HG03135 (cell line): ENCODE measurements at regions not wholly inside any gene's neighbourhood (a gene's known extent, or its start where the extent isn't known, plus 50 kb on each side); places are given as distances from the start of the nearest gene placed in this dataset.
"Not testable (repeated sequence)": the region's sequence is repeated elsewhere in the genome, so short reads cannot be mapped to it uniquely, and the experiment has no call there.

Source experiments
- ATAC-seq: cut with Tn5 transposase; IDR thresholded peaks from one replicate; pipeline ENCODE4 v1.9.1; 2021; ENCODE audit warnings: mild to moderate bottlenecking, moderate library complexity; ENCODE audit not compliant: unreplicated experiment

DNA sequence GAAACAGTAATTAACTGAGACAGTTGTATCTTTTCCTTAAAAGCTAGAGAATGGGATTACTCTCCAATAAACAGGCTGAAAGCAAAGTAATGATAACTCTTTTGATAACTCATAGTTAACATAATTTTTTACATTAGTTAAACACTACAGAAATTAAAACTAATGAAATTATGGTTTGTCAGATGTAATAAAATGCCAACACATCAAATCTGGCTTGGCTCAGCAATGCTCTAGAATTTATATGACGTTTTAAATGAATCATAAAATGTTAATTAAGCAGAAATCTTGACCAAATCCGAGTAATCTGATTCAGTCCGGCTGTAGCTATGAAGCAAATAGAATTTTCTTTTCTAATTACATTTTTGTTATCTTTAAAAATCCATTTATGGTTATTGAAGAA is 244.2 kb upstream of the NR3C2 start:
- ATAC-seq = no peak

DNA sequence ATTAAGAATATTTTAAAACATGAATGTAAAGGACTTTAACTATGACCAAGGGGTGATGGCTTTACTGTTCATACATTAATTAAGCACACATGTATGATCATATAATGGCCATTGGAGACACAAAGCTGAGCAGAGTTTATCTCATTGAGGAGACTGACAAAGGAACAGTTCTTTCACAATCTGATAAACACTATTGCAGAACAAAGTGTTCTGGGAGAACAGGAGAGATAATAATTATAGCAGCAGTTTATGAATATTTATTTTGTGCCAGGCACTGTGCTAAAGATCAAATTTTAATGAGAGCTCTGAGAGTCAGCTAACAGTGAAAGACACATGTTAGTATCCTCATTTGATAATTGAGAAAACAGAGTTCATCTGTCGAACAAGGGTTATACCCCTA is 242.4 kb upstream of the NR3C2 start:
- no peak for ATAC-seq

DNA sequence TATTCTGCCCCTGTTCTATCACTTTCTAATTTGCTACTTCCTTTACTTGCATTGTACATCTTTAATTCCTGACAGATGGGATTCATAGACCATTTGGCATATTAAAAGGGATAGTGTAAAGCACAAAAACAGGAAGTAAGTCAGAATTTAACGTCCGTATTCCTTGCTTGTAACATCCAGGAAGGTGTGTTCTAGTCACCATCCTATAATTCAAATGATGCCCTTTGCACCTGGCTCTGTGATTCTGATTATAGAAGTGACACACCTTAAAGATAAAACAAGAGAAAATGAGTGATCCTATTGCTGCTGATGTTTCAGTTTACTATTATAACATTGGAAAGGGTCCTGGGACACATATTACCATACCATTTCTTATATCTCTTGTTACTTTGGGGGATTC is 238.7 kb upstream of the NR3C2 start:
- ATAC-seq = no peak

DNA sequence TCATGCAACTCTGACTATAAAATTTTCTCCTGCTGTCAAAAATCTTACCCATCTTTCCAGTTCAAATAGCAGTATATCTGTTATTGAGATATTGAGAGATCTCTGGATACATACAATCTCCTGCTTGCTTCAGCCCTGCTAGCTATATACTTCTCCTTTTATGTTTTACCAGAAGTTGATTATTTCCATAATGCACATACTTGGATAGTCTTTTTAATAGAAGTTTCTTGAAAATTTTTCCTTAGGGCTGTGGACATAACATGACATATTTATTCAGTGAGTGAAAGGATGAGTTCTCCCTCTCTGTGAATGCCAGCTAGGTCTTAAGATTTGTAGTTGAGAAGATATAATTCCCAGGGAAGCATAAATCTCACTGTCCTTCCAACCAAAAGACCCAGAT is 234.1 kb upstream of the NR3C2 start:
- no peak for ATAC-seq

DNA sequence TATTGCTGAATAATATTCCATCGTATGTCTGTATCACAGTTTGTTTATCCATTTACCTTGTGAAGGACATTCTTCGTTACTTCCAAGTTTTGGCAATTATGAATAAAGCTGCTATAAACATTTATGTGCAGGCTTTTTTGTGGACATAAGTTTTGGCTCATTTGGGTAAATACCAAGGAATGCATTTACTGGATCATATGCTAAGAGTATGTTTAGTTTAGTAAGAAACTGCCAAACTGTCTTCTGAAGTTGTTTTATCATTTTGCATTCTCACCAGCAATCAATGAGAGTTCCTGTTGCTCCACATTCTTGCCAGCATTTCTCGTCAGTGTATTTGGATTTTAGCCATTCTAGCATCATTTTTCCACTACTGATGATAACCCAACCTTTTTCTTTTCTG is 232.7 kb upstream of the NR3C2 start:
- ATAC-seq = no peak

DNA sequence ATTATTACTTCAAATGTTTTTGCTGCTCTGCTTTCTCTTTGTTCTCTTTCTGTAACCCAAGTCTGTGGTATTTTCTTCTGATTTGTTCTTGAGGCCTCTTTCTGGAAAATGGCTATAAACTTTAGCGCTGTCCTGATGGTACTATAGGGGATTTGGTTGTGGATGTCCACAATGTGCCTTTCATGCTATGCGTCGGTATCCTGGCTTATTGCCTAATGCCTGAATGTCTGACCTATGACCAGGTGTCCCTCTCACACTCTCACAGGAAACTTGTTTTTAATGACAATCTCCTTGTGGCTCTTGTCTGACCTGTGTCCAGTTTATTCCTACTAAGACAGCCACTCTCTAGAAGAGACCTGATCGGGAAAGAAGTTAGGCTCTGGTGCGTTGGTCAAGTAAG is 222.4 kb upstream of the NR3C2 start:
- ATAC-seq = no peak

DNA sequence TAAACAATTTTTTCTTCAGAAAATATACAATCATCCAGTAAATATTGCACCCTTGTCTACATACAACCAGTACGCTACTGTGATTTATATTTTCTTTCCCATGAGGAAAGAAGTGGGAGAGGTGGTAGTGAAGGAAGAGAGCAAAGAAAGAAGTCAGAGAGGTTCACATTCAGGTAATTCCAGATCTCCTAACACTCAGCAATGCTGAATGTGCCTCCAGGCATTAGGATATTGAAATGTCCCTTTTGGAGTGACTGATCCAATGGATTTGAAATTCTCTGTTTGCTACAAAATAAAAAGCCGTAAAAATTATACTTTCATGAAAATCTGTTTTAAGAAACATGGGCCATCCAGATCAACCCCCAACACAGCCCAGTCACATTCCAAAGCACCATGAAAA is 211.9 kb upstream of the NR3C2 start:
- no peak for ATAC-seq

DNA sequence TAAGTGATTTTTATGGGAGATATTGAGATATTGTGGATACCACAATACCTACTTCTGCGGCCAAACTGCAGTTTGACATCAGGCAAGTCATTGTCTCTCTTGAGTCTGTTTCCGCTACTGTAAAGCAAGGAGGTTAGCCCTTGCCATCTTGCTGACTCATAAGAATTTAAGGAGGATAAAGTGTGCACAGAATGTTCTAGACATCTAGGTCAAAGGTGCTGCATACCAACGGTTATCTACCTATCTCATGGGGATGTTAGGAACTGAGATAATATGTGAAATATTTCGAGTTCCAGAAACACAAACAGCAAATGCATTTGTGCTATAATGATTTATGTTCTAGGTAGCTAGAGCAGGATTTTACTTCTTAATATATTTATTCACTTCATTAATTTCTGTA is 211.5 kb upstream of the NR3C2 start:
- ATAC-seq = no peak

DNA sequence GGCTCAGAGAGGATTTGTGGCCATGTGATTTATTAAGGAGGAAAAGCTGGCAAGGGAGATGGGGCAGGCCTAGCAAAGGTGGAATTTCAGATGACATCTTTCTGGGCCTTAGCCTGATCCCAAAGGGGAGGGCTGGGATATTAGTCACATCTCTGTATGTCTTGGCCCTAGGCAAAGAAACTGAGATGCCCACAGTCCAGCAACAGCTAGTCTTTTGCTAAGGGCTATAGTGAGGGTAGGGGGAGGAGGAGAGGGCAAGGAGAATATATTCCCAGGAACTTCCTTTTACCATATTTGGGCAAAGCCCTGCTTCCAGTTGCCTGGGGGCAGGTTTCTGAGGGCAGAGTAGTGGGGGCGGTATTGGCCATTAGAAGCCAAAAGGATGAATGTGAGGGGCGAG is 209.8 kb upstream of the NR3C2 start:
- ATAC-seq = no peak

DNA sequence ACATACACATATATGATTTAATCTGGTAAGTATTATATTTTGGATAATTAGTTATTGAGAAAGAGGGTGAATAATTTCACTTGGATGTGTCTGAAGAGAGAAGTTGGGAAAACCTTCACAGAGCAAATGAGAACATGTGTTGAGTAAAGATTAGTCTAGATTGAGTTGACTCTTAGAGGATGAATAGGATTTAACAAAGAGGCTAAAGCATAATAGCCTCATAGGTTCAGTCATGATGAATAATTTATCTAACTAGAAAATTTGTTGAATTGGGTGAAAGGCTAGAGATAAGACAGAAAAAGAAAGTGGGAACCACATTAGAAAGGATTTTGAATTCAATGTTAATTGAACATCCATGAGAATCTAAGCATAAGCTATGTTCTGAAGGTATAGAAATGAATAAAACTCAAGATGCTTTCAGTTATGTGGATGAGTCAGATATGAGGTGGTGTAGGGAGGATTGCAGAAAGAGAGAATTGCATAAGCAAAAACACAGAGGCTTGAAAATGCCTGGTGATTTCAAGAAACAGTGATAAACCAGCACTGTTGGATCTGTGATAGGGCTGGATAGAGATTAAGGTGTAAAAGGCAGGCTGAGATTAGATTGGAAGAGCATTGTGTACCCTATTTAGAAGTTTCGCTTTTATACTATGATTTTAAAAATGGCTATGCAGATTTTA is 207.6 kb upstream of the NR3C2 start:
- ATAC-seq = no peak

DNA sequence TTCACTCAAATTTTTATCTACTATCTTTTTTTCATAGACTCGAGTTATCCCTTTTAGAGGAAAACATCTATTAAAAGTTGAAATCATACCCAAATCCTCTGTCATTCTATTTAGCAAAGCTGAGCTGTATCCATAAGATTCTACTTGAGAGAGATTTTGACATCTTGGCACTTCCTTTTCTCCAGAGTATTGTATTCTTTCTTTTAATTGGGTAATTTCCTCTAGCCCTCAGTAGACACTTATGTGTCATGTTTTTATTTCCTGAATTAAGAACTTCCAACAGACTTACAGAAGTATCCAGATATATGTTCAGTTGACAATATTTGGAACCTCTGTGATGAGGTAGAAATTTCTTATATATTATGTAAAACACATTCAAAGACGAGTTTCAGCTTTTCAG is 201.6 kb upstream of the NR3C2 start:
- ATAC-seq = no peak

DNA sequence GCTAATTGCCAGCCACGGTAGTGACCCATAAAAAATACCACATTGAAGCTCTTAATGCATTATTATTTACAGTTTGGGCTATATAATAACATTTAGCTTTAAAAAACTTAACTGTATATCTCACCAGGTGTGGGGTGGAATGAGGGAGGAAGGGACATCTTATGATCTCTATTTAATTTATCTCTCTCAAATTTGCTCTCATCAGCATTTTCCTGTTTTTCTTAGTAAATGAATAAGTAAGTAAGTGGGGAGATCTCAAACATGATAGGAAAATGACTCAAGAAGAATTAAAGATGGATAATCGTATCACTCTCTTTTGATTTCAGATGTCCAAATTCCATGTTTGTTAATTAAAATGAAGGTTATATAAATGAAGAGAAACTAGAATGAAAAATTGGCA is 200.7 kb upstream of the NR3C2 start:
- ATAC-seq = no peak

DNA sequence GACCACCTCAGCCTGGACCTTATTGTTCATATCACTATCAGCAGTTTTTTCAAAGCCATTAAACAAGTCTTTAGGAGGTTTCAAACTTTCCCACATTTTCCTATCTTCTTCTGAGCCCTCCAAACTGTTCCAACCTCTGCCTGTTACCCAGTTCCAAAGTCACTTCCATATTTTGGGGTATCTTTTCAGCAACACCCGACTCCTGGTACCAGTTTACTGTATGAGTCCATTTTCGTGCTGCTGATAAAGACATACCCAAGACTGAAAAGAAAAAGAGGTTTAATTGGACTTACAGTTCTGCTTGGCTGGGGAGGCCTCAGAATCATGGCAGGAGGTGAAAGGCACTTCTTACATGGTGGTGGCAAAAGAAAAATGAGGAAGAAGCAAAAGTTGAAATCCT is 195.9 kb upstream of the NR3C2 start:
- ATAC-seq = not testable (repeated sequence)

DNA sequence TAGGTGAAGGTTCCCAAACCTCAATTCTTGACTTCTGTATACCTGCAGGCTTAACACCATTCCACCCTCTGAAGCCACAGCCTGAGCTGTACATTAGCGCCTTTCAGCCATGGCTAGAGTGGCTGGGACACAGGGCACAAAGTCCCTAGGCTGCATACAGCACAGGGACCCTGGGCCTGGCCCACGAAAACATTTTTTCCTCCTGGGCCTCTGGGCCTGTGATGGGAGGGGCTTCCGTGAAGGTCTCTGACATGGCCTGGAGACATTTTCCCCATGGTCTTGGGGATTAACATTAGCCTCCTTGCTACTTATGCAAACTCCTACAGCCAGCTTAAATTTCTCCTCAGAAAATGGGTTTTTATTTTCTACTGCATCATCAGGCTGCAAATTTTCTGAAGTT is 195.2 kb upstream of the NR3C2 start:
- ATAC-seq = not testable (repeated sequence)

DNA sequence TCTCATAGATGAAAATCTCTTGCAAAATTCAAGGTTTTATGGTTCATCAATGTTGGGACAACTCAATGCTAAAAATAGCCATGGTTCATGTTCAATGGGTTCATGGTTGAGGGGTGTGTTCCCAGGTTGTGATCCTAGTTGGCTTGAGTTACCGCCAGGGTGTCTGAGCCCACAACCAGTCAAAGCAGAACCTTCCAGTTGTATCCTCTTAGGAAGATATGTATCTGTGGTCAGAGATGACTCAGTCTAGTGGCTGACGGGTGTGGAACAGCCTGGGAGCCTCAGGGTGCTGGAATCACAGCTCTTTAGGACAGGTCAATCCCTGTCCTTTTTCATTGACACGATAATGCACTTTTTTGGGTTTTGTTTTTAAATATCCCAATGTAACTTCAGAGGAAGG is 192.3 kb upstream of the NR3C2 start:
- no peak for ATAC-seq

DNA sequence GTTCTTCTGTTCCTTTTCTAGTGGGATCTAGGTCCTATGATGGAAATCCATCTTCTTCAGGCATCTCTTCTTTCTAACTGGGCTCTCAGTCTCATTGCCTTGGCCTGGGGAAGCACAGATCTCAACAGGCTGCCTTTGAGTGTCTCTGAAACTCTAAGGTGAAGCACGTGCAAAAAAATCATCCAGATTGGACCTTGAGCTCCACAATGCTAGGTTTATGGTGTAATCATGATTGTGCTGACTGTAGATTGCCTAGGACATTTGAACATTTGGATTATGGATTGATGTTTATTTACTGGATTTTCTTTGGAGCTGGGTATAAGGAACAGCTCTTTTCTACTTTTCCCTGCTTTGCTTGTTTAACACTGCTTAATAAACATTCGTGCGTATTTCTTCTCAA is 191.5 kb upstream of the NR3C2 start:
- ATAC-seq = no peak

DNA sequence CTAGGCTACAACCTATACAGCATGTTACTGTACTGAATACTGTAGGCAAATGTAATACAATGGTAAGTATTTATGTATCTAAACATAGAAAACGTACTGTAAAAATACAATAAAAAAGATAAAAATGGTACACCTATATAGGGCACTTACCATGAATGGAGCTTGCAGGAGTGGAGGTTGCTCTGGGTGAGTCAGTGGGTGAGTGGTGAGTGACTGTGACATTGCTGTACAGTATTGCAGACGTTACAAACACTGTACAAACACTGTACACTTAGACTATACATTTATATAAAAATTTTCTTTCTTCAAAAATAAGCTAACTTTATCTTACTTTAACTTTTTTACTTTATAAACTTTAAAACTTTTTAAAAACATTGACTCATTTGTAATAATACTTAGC is 190.3 kb upstream of the NR3C2 start:
- no peak for ATAC-seq

DNA sequence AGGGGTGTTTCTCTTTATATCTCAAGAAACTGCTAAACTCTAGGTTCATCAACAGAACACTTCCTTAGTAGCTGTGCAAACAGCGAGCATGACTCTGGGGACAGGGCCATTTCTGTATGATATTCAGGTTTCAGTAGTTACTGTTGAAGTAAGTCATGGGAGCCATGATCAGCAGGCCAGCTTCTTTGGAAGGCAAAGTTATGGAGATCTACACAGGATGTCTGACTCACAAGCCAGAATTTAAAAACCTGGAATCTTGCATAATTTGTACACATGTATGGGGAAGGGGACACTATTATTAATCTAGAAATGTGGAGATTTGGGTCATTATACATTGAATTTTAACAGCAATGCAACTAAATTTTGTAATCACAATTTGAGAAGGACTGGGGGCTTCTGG is 187.8 kb upstream of the NR3C2 start:
- ATAC-seq = no peak

DNA sequence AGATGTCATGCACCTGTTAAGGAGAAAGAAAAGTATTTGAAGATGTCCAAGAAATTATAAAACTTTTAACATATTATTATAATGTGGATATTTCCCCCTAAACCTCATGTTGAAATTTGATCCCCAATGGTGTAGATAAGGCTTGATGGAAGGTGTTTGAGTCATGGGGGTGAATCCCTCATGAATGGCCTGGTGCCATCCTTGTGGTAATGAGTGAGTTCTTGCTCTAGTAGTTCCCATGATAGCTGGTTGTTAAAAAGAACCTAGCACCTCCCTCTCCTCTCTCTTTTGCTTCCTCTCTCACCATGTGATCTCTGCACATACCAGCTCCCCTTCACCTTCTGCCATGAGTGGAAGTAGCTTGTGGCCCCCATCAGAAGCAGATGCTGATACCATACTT is 176.6 kb upstream of the NR3C2 start:
- no peak for ATAC-seq

DNA sequence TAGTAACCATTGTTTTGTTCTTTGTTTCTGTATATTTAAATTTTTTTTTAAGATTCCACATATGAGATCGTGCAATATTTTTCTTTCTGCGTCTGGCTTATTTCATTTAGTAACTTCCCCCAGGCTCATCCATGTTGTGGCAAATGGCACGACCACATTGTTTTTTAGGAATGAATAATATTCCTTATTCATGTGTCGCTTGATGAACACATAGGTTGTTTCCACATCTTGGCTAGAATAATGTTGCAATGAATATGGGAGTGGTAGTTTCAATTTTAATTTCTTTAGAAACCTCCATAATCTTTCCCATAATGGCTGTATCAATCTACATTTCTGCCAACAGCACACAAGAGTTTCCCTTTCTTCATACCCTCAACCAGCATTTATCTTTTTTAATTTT is 166.8 kb upstream of the NR3C2 start:
- no peak for ATAC-seq

DNA sequence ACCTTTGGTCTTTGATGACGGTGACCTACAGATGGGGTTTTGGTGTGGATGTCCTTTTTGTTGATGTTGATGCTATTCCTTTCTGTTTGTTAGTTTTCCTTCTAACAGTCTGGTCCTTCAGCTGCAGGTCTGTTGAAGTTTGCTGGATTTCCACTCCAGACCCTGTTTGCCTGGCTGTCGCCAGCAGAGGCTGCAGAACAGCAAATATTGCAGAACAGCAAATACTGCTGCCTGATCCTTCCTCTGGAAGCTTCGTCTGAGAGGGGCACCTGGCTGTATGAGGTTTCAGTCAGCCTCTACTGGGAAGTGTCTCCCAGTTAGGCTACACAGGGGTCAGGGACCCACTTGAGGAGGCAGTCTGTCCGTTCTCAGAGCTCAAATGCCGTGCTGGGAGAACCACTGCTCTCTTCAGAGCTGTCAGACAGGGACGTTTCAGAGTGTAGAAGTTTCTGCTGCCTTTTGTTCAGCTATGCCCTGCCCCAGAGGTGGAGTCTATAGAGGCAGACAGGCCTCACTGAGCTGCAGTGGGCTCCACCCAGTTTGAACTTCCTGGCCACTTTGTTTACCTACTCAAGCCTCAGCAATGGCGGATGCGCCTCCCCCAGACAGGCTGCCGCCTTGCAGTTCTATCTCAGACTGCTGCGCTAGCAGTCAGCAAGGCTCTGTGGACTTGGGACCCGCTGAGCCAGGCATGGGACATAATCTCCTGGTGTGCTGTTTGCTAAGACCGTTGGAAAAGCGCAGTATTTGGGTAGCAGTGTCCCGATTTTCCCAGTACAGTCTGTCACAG is 156.4 kb upstream of the NR3C2 start:
- ATAC-seq = not testable (repeated sequence)

DNA sequence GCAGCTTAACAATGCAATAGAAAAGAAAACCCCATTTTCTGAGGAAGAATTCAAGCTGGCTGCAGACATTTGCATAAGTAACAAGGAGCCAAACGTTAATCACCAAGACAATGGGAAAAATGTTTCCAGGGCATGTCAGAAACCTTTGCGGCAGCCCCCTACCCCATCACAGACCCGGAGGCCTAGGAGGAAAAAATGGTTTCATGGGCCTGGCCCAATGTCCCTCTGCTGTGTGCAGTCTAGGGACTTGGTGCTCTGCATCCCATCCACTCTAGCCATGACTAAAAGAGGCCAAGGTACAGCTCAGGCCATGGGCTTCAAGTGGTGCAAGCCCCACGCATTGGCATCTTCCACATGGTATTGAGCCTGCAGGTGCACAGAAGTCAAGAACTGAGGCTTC is 147.0 kb upstream of the NR3C2 start:
- no peak for ATAC-seq

DNA sequence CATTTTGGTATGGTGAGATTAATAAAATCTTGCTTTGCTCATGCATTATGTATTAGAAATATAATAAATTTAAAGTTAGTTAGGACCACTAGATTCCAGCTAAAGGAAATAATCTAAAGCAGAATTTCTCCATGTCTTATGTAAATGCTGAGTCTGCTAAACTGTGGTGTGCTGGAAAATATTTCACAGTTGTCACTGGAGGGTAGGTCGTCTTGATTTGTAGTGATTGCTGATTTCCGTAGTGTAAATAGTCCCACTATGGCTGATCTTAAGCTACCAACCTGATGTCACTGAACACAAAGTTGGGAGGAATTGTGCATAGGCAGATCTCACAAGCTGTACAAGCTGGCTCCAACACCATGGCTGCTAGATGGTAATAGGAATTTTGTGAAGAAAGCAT is 133.4 kb upstream of the NR3C2 start:
- no peak for ATAC-seq
